GM21529 (cell line): ENCODE measurements at regions not wholly inside any gene's neighbourhood (a gene's known extent, or its start where the extent isn't known, plus 50 kb on each side); places are given as distances from the start of the nearest gene placed in this dataset.

ENCODE experiments used
- ATAC-seq: cut with Tn5 transposase; IDR thresholded peaks from one replicate; pipeline ENCODE4 v1.9.1; 2021; ENCODE audit not compliant: unreplicated experiment

DNA sequence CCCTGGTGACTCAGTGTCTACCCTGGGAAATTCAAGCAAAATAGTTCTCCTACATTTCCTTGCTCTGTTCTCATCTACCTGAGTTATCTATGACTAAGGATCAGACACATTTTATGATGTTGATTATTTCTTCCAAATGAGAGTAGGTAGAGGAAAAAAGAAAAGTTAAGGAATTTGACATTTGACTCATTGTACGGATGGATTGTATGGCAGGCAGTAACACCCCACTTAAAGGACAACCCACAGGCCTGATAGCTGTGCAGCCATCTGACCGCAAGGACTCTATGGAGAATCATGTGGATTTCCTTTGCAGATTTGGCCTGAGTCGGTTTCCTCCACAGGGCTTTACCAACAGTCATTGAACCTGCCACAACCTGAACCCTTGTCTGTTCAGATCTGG is 540.3 kb downstream of the BCL11B start:
- no peak for ATAC-seq

DNA sequence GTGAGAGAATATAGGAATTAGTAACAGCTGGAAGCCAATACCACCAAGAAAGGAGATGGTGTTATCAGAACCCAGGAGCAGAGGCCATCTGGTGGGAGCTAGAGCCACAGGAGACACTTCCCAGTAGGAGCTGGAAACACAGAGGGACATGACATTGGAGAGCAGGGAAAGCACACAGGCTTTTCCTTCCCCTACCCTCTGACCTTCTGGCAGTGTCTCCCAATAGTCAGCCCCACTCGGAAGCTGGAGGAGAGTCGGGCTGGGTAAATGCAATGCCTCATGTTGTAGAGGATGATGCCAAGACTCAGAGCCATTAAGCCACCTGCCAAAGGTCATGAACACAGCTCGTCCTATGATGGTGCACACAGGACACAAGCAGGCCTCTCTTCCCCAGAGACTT is 538.5 kb downstream of the BCL11B start:
- no peak for ATAC-seq

DNA sequence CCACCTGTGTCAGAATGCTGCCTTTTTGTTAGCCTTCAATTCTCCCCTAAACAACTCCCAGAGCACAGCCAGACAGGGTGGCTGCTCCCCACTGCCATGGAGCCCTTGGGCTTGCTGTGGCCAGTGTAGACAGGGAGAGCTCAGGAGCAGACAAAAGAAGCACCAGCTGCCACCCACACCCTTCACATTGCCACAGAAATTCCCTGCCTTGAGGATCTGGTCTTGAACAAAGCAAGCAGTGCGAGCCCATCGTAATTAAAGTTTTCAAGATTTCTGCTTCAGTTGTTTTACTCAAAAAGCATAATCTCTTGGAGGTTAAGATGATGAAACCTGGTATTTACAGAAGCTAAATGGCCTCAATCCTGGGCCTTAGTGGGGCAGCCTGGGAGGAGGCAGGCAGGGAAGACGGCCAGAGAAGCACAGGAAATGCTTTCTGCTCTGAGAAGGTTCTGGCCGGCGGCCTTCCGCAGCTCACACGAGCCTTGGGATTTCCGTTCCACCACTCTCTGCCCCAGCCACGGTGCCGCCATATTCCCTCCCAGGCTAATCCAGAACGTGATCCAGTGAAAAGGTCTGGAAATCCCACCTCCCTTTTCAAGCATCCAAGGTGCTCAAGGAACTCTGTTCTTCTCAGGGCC is 535.2 kb downstream of the BCL11B start:
- ATAC-seq, result no peak

DNA sequence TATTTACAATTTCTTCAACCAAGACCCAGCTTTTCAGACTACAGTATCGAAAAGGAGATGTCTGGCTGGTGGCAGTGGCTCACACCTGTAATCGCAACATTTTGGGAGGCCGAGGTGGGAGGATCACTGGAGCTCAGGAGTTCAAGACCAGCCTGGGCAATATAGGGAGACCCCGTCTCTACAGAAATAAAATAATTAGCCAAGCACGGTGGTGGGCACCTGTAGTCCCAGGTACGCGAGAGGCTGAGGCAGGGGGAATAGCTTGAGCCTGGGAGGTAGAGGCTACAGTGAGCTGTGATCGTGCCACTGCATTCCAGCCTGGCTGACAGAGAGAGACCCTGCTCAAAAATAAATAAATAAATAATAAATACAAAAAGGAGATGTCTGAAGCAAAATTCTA is 530.5 kb downstream of the BCL11B start:
- ATAC-seq, result no peak

DNA sequence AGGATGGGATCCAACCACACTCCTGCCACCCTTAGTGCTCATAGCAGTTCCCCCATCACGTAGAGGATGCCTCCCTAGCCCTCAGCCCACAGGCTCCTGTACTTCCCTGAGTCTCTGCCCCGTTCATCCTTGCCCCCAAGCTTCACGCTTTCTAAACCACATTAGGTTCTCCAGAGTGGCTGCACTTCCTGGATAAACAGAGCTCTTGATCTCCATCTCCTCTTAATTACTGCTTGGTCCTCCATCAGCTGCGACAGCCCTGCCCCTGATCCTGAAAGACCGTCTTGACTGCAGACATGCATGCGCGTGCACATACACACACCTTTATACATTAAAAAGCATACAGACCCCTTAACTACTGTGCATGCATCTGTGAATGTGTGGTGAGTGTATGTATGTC is 530.0 kb downstream of the BCL11B start:
- ATAC-seq, result no peak

DNA sequence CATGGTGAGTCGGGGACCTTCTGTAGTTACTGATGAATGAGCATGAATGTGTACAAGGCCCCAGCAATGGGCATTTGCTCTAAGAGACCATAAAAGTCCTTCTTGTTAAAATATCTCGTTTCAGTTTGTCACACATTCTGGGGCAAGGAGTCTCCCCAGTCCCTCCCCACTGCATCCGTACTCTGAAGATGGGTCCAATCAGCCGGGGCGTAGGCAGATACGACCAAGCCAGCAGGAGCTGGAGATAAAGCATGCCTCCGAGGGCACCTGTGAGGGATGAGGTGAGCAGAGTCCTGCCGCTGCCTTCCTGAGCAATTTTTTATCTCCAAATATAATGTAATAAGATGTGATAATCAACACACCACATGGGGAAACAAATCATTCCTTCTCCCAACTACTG is 528.5 kb downstream of the BCL11B start:
- ATAC-seq, result no peak

DNA sequence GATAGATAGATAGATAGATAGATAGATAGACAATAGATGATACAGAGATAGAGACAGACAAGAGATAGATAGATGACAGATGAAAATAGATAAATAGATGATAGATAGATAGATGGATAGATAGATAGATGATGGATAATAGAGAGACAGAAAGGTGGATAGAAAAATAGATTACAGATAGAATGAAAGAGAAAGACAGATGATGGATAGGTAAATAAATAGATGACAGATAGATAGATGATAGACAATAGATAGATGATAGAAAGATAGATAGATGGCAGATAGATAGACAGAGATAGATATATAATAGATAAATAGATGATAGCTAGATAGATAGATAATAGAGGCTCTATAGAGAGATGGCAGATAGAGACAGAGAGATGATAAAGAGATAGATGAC is 523.0 kb downstream of the BCL11B start:
- no peak for ATAC-seq

DNA sequence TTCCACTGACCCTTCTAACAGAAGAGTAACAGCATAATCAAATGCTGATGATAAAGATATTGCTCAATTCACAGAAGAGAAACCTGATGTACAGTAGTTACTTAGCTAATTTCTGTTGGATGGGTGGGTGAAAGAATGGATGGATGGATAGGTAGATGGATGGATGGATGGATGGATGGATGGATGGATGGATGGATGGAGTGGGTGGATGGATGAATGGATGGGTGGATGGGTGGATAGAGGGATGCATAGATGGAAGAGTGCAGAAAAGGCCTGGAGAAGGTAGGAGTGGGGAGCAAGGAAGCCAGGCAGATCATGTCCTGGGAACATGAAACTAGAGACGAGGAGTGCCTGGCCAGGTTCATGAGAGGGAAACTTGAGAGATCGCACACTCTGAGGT is 520.9 kb downstream of the BCL11B start:
- no peak for ATAC-seq

DNA sequence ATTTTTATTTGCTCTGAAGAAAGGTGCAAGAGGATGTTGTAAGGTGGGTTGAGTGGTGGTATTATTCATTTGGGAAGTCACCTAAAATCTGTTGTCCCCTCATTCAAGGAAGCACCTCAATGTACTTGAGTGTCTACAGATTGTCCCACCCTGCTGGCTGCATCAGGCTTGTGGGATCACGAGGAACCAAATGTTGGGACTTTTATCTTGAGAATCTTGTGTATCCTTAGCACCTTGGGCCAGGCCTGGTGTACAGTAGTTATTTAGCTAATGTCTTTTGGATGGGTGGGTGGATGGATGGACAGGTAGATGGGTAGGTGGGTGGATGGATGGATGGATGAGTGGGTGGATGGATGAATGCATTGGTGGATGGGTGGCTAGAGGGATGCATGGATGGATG is 519.3 kb downstream of the BCL11B start:
- no peak for ATAC-seq

DNA sequence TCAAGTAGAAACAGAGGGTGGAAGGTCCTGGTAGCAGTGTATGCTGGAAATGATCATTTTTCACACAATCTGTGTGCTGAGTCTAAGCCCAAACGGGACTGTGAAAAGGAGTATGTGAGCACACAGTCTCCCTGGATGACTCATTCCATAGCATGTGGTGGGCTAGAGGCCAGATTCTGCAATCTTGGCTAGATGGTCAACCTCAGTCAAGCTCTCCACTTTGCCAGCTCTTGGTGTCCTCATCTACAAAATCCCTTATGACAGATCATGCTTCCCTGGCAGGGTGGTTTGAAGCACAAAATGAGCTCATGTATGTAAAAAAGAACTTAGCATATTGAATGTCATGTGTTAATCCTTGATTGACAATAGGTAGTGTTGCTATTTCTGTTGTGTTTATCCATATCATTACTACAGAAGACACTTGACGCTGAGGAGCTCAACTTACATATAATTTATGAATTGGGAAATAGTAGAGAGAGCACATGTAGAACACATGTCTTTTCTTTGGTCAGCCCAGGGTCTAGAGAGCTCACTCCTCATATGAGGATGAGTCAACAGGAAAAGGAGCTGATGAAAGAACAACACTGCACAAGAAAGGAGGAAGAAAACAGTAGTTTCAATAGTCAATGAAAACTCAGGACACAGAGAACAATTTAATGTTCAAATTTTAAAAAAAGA is 517.5 kb downstream of the BCL11B start:
- ATAC-seq, result no peak

DNA sequence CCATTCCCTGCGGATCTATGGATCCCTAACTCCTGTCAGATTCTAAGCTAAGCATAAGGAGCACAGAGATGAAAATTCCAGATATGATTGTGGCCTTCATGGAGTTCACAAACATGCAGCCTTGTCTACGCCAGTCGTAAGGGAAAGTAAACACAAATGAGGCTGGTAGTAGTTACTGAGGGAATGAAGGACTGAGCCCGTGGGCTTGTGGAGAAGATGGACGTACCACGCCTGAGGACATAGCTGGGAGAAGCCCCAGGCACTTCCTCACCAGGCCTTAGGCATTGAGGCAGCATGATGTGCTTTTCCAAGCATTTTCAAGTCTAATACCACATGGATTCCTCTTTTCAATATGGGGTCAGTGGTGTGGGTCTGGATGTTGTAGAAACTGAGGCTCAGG is 515.2 kb downstream of the BCL11B start:
- no peak for ATAC-seq

DNA sequence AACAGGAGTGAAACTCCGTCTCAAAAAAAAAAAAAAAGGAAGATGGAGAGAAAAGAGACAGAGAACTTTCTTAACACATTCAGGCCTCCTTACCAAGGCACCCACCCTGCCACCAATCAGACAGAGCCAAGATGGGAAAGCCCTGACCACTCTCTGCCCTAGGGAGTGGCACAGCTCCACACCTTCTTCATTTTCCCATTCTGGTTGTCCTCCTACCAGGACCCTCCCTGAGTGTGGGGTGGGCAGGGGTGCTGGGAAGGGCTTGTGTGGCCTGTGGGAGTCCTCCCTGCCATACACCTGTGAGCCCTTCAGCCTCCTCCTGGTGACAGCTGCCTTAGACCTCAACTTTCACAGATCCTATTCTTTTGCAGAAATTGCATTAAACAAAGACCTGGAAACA is 513.6 kb downstream of the BCL11B start:
- ATAC-seq, result no peak

DNA sequence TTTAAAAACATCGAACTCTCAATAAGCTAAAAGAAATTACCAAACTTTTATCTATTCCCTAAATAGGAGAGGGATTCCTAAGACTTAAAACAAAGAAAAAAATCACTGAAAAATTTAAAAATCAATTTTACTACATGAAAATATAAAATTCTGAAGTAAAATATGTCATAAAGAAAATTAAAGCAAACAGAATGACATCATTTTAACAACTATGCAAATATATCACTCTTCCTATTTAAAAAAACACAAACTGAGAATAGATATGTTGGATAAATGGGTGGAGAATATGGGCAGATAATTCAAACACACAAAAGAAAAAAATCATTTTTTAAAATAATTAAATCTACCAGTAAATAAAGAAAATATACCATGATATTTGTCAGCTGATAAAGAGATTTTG is 510.0 kb downstream of the BCL11B start:
- ATAC-seq, result no peak

DNA sequence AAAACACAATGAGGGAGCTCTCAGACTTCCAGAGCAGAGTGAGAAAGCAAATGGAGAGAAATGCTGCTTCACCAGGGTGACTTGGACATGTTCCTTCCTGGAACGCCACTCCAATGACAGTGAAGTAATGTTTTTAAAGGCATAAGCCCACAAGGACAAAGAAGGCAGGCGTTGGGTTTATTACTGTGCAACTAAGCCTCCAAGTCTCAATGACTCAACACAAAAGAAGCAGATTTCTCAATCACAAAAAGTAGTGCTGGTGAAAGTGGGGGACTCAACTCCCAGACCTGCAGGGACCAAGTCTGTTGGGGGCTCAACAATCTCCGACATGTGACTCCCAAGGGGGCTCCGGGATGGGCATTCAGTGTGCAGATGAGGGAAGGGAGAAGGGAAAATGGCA is 505.2 kb downstream of the BCL11B start:
- ATAC-seq, result no peak

DNA sequence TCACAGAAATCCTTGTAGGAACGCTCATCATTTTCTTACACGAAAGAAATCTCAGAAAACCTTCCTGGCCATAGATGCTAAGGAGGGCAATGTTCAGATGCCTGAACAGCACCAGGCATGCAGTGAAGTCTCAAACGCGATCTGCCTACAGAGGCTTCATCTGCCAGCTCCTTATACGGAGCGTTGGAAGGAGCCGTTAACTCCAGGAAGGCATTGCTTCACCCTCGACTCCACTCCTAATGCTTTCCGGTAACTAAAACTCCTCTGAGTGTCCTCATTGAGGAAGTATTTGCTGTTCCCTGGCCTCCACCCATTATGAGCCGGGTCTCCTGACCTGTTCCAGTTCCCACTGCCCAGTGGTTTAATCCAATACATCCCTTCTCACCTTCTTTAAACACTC is 502.7 kb downstream of the BCL11B start:
- no peak for ATAC-seq

DNA sequence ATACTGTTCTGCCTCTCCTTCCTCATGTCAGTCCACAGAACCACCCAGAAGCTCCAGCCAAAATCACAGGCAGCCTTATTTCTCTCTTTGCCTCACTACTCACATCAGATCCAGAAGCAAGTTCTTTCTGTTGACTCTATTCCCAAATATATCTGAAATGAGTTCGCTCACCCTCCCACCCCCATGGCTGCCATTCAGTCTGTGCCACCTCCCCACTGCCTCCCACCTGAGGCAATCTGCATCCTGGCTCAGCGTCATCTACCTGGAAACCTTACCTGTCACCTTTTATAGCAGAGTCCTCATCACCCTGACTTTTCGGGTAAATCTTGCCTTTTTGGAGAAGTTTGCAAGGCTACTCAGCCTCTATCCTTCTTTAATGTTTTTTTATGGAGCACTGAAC is 501.8 kb downstream of the BCL11B start:
- no peak for ATAC-seq

DNA sequence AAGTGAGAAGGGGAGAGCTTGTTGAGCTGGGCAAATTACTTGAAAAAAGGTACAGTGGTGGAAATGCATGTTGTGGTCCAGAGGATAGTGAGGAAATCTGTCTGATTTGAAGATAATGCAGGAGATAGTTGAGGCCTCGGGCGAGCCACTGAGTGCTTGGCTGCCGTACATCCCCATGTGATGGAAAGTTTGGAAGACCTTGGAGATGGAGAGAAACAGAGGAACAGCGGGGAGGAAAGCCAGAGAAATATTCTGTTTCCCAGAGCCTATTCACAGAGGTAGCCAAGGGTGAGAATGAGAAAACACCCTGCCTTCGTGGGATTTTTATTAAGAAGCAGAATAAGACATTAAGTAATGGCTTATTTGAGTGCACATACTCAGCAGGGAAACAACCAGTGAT is 498.2 kb downstream of the BCL11B start:
- no peak for ATAC-seq

DNA sequence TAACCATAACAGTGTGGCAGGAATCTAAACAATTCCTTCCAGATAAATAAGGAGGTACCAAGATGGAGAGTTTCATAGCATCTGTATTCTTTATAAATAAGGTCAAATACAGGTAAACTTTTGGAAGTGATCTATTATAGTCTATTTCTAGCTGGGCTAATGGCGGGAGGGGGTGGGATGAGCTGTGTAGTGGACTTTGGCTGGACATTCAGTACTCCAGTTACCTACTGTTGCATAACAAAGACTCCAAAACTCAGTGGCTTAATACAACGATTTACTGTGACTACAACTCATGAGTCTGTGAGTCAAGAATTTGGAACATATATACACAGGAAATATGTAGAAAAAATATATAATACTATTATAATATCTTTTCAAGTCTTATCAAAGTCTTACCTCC is 496.1 kb downstream of the BCL11B start:
- ATAC-seq, result no peak

DNA sequence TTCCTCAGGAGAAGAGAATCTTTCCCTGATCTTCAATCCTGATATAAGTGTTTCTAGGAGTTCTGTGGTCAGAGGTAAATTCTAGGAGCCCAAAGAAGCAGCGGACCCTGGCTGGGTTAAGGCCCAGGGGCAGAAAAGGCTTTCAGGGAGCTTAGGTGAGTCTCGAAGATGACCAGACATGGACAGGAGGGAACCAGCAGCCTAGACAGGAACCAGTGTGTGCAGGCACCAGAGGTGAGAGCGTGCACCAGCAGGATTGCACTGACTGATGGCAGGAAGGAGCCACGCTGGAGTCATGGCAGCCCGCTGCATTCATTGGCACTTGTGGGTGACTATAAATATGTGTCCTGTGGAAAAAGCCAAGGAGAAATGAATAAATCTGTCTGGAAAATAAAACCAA is 489.9 kb downstream of the BCL11B start:
- ATAC-seq, result no peak

DNA sequence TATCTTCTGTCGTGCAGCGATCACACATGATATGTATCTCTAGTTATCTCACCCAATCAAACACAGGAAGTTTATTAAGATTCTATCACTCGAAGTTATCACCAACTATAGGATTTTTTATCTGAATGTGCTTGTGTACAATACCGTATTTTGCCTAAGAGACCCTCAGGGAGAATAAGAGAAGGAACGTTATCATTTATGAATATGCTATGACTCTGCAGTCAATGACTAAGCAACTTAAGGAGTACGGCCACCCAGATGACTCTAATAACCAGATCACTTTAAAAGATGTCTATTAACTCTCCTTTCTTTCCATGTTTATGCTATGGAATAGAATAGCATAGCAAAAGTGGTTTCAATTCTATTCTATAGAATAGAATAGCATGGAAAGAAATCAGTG is 486.4 kb downstream of the BCL11B start:
- ATAC-seq, result no peak

DNA sequence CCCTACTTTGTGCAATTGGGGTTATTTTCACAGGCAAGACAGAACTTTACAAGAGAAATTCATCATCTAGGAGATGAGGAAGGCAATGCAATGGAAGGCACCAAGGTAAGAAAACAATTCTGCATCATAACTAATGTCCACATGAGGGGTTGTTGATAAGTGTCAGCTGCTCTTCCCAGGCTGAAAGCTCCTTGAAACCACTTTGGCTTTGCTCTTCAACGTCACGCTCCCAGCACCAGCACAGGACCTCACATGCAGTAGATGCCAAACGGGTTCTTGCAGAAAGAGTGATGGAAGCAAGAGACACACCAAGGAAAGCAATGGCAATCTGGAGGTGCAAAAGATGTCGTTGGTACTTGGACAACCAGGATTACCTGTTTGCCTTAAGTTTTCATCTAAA is 485.5 kb downstream of the BCL11B start:
- no peak for ATAC-seq

DNA sequence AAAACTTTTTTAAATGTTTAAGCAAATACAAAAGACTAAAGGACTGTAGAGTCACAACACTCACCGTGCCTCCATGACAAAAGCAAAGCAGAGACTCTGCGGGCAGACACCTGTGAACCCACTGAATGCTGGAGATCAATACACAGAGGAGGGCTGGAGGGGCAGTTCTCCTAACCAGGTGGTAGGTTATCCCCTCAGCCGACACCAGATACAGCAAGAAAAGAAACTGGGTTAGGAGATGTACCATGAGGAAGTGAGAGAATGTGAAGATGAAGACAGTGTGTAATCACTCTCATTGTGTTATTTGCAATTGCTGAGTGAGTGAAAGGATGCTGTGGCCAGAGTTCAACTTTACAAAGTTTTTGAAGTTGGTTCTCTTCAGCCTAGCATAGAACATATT is 480.3 kb downstream of the BCL11B start:
- no peak for ATAC-seq

DNA sequence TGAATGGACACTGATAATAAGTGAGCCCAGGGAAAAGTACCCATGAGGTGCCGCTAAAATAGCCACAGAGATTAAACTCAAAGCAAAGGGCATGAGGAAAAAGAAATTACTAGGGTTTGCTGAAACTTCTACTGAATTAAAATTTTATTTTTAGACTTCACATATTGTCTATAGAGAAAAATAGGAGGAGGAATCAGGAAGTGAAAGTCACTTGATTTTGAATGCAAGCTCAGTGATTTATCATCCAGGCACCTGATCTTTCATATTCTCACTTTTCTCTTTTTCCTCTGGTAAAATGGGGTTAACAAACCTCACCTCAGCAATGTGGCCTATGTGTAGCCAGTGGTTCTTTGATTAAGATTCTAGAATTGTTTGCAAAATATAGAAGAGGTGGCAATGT is 479.8 kb downstream of the BCL11B start:
- no peak for ATAC-seq
